ENCODE measurements at regions not wholly inside any gene's neighbourhood (a gene's known extent, or its start where the extent isn't known, plus 50 kb on each side); places are given as distances from the start of the nearest gene placed in this dataset.
"Not testable (repeated sequence)": the region's sequence is repeated elsewhere in the genome, so short reads cannot be mapped to it uniquely, and the experiment has no call there.

DNA sequence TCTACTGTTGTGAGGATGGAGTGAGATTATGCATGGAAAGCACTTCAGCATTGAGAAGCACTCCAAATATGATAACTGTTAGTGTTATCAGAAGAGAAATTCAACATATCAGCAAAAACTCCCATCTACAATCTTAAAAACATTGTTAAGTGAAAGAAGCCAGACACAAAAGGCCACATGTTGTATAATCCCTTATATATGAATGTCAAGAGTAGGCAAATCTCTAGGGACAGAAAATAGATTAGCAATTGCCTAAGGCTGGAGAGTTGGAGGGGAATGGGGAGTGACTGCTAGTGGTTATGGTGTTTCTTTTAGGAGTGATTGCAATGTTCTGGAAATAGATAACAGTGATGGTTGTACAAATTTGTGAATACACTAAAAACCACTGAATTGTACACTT, 122.5 kb upstream of the LNX1 start:
- no peak for DNase-seq (ENCODE audit: low spot score)

DNA sequence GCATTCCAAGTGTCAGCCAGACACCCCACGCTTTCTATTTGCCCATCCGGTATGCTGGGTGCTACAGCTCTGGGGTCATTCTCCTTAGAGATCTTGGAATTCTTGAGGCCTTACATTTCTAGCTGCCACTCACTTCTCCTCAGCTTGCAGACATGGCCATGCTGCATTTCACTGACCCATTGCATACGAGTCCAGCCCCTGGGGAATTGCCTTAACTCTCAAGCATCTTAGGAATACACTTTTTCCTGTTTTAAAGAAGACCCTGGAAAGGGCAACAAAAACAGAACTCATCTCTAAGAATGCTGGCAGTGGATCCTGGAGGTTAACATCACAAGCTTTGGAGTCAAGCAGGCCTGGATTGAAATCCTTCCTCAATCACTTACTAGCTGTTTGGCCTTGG, 122.0 kb upstream of the LNX1 start:
- no peak for DNase-seq (ENCODE audit: low spot score)

DNA sequence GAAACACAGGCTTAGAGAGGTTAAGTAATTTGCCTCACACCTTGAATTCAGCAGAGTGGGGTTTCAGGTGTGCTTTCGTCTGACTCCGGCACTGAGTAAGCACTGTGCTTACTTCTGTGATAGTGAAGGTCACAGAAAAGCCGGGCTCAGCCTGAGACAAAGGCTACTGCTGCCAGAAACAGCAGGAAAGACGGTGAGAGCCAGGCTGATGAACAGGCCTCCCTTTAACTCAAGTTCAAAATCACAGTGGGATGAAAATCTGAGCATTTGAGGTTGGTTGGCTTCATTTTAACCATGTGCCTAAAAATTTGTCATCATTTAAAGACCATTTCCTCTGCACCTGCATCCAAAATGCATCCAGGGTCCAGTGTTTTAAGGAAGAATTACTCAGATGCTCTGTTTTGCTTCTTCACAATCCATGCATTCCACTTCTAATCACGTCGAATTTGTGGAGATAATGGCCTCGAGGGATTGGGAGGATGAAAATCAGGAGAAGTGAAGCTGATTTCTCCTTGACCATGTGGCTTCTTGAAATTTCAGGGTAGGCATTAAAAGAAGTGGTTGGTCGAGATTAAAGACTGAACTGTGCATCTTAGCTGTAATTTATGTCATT, 121.2 kb upstream of the LNX1 start:
- DNase-seq (ENCODE audit: low spot score), result no peak

DNA sequence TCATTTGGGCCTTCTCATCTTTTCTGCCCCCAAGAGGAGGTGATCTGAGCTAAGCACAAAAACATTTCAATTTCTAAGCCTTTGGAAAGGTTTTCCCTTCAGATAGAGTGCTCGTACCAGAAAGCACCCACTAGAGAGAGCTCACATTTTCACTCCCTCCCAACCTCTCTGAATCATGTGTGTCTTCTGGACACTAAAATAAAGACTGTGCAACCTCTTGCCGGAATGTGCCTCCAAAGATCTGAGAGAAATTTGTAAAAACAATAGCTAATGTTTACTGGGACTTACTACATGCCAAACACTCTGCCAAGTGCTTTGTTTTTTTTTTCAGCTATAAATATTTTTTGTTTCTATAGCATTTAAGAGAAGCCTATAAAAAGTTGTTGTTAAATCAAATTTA, 120.6 kb upstream of the LNX1 start:
- DNase-seq (ENCODE audit: low spot score), result no peak

DNA sequence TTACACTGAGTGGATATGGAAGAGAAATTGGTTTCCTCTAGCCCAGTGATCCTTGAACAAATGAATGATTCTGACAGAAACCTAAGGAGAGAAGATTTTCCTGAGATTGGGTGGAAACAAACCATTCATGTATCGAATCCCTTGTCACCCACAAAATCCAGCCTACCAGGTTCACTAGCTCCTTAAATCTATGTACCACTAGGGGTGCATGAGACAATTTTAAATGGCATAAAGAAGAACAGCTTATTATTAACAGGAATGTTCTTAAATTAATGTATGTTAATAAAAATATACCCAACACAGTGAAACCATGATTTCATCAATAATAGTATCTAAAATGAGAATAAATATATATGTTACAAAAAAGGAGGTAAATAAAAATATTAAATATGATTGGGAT, 118.4 kb upstream of the LNX1 start:
- no peak for DNase-seq (ENCODE audit: low spot score)

DNA sequence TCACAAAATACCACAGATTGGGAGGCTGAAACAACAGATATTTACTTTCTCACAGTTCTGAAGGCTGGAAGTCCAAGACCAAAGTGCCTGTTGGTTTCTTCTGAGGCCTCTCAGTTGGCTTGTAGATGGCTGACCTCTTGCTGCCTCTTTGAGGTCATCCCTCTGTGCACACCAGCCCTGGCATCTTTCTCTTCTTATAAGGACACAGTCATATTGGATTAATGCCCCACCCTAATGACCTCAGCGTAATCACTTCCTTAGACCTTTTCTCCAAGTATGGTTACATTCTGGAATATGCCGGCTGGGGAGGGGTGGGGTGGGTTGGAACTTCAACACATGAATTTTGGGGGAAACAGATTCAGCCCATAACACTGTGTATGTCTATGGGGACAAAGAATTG, 116.2 kb upstream of the LNX1 start:
- DNase-seq (ENCODE audit: low spot score), result no peak

DNA sequence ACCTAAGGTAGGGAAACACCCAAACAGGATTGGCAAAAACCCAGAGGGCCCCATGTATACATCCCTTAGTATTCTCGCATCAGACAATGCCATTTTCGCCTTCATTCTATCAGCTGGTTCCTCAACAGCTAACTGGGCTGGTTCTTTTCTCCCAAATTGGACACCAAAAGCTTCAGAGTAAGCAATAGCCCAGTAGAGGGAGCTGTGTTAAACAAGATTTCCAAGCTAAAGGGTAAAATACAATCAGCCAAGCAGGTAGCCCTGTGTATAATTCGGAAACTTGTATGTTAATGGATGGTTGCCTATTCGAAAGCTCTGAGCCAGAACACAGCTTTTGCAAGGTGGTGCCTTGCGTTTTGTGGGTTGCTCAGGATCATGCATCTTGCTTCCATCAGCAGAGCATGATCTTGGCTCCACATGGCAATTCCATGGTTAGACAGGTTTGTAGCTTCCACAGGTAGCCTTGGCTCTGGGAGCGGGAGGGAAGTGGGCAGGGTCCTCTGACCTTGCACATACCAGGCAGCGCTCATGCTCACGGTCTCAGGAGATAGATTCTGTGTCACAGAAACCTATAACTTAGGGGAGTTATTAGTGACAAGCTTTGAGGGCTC, 115.2 kb upstream of the LNX1 start:
- peak; percentile 66 for DNase-seq (ENCODE audit: low spot score)

DNA sequence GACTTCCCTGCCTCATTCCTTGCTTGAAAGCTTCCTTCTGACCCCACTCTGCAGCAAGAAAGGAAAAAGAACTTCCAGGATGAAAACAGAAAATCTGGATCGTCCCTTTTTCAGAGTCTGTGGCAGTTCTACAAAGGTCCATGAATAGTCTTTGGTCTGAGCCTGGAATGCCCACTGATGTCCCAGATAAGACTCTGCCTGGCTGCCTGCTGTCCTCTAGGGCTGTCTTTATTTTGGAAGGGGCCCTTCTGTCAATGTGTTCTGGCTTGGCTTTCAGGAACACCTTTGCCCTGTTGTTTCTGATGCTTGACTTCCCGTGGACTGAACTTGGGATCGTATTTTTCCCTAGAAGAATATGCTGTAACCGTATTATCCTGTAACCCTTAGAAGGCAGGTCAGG, 114.7 kb upstream of the LNX1 start:
- peak; percentile 10 for DNase-seq (ENCODE audit: low spot score)

DNA sequence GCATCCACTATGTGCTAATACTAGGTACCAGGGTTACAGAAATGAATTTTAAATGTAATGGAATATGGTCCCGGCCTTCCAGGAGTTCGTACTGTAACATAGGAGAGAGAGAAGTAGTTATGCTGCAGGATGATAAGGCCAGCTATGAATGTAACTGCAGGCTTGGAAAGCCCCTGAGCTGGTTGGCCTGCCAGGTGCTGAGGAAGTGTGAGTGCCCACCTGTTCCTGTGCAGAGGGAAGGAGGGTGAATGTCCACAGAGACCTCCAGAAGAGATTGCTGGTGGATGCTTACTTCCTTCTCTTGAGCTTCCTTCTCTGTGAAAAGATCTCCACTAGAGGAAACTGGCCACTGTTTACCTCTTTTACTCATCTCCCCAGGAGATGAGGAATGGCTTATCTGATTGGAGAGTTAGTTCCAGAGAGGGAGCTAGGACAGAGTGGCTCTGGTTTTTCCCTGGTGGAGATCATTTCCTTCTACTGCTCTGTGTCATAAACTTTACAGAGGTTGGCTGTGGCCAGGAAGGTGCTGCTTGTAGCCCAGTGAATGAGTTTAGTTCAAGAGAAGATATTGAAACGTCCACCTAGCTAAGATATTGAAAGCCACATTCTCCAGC, 114.0 kb upstream of the LNX1 start:
- DNase-seq (ENCODE audit: low spot score), result no peak

DNA sequence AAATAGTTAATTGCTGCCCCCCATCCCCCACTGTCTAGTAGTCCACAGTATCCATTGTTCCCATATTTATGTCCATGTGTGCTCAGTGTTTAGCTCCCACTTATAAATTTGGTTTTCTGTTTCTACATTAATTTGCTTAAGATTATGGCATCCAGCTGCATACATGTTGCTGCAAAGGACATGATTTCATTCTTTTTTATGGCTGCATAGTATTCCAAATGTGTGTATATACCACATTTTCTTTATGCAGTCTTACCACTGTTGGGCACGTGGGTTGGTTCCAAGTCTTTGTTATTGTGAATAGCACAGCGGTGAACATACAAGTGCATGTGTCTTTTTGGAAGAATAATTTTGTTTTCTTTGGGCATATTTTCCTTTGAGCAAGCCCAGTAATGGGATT, 113.0 kb upstream of the LNX1 start:
- DNase-seq (ENCODE audit: low spot score), result no peak

DNA sequence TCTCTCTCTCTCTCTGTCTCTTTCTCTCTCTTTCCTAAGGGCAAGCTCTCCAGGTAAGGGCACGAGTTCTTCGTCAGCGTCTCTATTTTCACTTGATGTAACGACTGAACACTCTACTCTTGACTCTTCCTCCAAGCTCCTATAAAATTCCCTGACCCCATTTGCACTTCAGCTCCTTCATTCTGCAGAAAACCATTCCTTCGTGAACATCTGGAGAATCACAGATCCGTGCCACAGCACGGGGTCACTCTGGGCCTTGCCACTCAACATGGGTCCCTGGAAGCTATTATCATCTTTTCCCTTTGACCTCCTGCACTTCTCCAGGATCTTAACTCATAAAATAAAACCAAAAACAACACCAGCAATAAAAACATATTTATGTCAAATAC, 112.0 kb upstream of the LNX1 start:
- no peak for DNase-seq (ENCODE audit: low spot score)

DNA sequence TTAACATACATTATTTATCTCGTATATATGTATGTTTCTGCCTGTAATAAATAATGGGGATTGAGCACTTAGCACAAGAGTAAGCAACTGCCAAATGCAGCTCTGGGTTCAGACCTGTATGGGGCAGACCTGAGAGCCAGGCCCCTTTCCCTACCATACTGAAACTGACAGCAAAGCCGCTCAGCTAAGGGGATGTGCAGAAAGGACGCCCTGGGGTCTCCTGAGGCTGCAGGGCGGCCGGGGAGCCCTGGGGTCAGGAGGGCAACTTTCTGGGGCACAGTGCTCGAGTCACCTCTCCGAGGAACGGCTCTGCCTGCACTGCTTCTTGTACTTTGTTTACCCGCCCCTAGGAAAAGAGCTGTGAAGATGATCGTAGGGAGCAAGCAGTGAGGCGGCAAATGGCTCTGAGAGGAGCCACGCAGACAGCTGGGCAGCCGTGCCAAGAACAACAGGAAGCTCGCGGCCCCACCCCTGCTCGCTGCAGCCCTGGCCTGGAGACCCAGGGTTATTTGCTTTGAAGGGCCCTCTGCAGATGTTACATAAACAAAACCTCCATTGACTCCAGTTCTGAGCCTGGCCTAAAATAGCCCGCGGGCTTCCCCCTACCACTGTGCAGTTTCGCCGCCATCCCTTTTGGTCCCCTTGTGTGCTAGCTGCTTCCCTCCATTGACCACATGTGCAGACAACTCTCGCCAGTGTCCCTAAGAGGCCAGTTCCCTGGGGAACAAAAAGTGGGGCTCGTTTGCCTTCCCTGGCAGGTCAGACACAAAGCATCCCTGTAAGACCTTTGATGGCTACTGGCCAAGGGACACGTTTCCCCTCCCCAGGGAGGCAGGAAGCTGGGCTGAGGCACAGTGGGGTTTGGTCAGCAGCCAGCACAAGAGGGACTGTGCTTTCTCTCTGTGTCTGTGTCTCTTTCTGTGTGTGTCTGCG, 111.3 kb upstream of the LNX1 start:
- peak; percentile 85 for DNase-seq (ENCODE audit: low spot score)

DNA sequence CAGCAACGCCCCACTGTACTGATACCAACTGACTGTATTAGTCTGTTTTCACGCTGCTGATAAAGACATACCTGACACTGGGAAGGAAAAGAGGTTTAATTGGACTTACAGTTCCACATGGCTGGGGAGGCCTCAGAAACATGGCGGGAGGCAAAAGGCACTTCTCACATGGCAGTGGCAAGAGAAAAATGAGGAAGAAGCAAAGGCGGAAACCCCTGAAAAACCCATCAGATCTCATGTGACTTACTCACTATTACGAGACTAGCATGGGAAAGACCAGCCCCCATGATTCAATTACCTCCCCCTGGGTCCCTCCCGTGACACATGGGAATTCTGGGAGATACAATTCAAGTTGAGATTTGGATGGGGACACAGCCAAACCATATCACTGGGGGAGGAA, 110.0 kb upstream of the LNX1 start:
- DNase-seq (ENCODE audit: low spot score), result not testable (repeated sequence)

DNA sequence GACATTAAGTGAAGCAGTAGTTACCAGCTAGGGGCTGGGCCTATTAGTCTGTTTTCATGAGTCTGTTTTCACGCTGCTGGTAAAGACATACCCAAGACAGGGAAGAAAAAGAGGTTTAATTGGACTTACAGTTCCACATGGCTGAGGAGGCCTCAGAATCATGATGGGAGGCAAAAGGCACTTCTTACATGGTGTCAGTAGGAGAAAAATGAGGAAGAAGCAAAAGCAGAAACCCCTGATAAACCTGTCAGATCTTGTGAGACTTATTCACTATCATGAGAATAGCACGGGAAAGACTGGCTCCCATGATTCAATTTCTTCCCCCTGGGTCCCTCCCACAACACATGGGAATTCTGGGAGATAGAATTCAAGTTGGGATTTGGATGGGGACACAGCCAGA, 108.0 kb upstream of the LNX1 start:
- not testable (repeated sequence) for DNase-seq (ENCODE audit: low spot score)

DNA sequence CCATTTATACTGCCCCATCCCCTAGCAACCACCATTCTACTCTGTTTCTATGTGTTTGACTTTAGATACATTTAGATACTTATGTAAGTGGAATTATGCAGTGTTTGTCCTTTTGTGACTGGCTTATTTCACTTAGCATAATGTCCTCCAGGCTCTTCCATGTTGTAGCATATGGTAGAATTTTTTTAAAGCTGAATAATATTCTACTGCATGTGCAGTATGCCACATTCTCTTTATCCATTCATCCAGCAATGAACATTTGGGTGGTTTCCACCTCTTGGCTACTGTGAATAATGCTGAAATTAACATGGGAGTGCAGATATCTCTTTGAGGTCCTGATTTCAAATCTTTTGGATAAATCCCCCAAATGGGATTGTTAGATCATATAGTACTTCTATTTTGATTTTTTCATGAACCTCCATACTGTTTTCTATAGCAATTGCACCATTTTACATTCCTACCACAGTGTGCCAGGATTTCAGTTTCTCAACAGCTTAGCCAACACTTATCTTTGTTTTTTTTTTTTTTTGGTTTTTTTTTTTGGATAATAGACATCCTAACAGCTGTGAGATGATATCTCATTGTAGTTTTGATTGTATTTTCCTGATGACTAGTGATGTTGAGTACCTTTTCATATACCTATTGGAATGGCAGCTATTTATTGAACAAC, 105.9 kb upstream of the LNX1 start:
- DNase-seq (ENCODE audit: low spot score), result no peak

DNA sequence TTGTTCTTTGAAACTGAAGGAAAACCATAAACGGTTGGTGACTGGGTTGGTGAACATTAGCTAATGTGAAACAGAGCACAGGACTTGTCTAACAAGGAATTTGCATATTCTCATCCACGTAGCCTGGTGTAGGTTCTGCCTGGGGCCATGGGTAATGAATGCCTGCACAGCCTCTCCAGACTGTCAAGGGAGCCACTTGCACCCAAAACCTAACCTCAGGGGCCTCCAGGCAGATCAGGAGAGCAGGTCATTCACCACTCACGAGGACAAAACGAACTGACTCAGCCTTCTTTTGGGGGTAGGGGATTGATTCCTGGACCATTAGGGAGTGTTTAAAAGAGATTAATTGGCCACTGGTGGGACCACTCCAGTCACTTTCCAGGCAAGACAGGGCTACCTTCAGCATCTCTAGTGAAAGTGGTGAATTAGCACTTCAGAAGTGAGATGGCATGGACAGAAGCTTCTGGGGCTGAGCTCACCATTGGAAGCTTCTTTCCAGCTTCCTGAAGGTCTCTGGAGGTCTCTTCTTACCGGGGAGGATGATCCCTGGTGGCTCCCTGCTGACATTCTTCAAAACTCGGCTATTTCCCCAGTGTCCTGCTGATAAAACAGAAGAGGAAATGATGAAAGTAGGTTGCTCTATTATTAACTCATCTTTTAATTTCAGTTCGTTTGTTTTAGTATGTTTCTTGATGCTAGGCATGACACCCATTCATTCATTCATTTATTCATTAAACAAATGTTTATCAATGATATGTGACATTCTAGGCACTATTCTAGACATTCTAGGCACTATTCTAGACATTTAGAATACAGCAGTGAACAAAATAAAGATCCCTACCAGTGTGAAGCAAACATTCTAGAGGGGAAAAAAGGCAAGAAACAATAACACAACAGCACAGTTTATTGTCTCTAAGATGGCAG, 104.5 kb upstream of the LNX1 start:
- no peak for DNase-seq (ENCODE audit: low spot score)

DNA sequence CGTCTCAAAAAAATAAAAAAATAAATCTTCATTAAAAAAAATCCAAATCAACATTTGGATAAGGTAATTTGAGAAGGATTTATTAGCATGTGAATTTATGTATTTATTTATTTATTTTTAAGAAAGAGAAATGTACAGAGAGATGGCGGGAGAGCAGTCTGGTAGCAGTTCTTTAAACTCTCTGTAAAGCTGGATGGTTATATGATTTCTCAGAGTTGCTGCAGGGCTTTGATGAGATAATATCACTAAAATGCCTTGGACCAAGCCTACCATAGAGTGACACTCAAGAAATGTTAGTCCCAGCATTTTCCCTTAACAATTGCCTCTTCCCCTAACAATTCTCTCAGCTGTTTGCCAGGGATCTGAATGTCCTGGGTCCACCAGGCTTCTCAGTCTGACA, 103.4 kb upstream of the LNX1 start:
- no peak for DNase-seq (ENCODE audit: low spot score)

DNA sequence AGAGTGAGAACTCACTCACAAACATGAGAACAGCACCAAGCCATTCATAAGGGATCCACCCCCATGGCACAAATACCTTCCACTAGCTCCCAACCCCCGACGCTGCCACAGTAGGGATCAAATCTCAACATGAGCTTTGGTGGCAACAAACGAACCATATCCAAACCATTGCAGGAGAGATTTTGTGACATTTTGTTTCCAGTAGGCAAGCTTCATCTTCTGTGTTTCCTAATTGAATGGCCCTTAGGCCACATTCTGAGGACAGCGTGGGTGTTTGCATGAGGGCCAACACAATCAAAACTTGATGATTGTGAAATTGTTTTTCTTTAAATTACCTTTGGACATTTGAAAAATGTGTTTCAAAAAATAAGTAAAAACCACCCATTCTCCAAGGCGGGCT, 102.6 kb upstream of the LNX1 start:
- DNase-seq (ENCODE audit: low spot score), result no peak

DNA sequence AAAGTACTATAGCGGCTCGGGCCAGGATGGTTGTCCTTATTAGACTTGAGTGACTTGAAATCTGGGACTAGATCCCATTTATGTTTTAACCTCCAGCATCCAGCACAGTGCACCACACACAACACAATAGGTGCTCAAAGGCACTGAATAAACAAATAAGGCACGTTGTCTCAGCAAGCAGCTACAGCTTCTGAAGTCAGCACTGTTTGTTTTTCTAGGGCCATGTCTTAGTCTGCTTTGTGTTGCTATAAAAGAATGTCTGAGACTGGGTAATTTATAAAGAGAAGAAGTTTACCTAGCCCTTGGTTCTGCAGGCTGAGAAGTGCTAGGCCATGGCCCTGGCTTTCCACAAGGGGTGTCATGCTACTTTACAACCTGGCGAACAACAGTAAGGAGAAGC, 102.1 kb upstream of the LNX1 start:
- DNase-seq (ENCODE audit: low spot score), result no peak

DNA sequence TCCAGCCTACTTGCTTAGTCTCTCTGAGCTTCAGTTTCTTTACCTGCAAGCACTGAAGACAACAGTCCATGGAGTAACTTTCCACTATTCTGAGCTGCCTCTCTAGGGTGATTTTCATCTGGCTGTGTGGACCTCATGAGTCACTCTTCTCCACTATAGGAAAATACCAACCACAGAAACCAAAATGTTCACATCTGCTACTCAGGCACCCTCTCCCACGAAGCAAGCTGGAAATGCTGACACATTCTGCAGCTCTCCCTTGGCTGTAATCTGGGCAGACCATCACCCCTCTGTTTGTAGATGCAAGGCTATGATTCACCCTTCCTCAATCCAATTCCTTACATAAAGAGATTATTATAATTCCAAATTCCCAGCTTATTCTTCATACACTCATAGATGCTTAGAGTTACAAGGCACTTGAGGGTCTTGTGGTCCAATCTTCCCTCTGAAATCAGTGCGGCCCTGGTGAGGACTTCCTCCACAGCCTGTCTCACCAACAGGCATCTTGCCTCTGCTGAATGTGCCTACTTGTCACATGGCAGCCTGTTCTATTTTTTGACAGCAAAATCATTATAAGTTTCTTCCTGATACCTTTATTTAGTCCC, 97.0 kb upstream of the LNX1 start:
- peak; percentile 92 for DNase-seq (ENCODE audit: low spot score)

DNA sequence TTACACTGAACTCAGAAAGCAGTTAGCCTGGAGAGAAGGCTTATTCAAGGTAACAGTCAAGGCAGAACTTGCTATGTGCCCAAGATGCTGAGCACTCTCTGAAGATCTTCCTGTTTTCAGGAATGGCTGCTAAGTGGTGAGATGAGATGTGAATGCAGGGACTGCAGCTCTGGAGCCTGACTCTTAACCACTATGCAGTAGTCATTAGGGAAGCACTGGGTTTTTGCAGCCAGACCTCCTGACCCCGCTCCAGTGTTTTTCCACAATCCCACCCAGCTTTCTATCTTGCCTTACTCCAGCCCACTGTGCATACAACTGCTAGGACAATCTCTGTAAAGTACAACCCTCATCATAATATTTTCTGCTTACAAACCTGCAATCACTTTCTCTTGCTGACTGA, 95.2 kb upstream of the LNX1 start:
- DNase-seq (ENCODE audit: low spot score), result no peak
